ENCODE measurements at regions not wholly inside any gene's neighbourhood (a gene's known extent, or its start where the extent isn't known, plus 50 kb on each side); places are given as distances from the start of the nearest gene placed in this dataset.

- Histone ChIP-seq H3K4me3 (ENCODE audit: low read length) (no peak overlapping the region), H3K27ac (ENCODE audit: low read depth, low read length) (no peak overlapping the region), H3K9me2 (replicated peaks; ENCODE audit: control insufficient read depth, low read length) (no peaks in the 10 kb centered on the region), H3F3A (ENCODE audit: control insufficient read depth, insufficient read depth) (no peaks in the 10 kb centered on the region), H3K9me3 (ENCODE audit: control insufficient read depth, insufficient read depth, low read length) (no peaks in the 10 kb centered on the region), H3K27me3 (ENCODE audit: control insufficient read depth, low read length) (peaks cover 15% of the 10 kb centered on the region; the same call in 1 of the 2 replicates), H3K36me3 (ENCODE audit: control insufficient read depth, low read length) (no peaks in the 10 kb centered on the region), H4K20me1 (ENCODE audit: control insufficient read depth, insufficient read depth, low read depth, low read length) (no peaks in the 10 kb centered on the region), H3K4me1 (ENCODE audit: control insufficient read depth, low read length) (no peaks in the 10 kb centered on the region), H3K79me2 (ENCODE audit: control insufficient read depth, low read length) (no peaks in the 10 kb centered on the region), H3K4me2 (ENCODE audit: low read length) (no peak overlapping the region)
- TF ChIP-seq CTCF (IDR thresholded peaks at IDR 0.05; ENCODE audit: low read depth, low read length, poor library complexity, severe bottlenecking) (no peak), EZH2phosphoT487 (IDR thresholded peaks at IDR 0.05; ENCODE audit: borderline replicate concordance, low read length) (no peak)
Observed at GRCh38 chr16:17520561-17520960, 49.8 kb upstream of the XYLT1 start.
